Urinary bladder (tissue), 3 donors: ENCODE measurements at regions not wholly inside any gene's neighbourhood (a gene's known extent, or its start where the extent isn't known, plus 50 kb on each side); places are given as distances from the start of the nearest gene placed in this dataset.
"Not testable (repeated sequence)": the region's sequence is repeated elsewhere in the genome, so short reads cannot be mapped to it uniquely, and the experiment has no call there.

ENCODE experiments used
- DNase-seq: peaks from one replicate; pipeline ENCODE4 v3.0.0-alpha.2; 2015; ENCODE audit errors: extremely low spot score
- H3K27ac ChIP-seq: one replicate; pipeline ENCODE4 v1.5.1; 2013; ENCODE audit warnings: low read depth, mild to moderate bottlenecking, moderate library complexity
- H3K36me3 ChIP-seq: one replicate; pipeline ENCODE4 v1.6.1; 2013; ENCODE audit warnings: mild to moderate bottlenecking, moderate library complexity; ENCODE audit not compliant: insufficient read depth
- H3K4me1 ChIP-seq: one replicate; pipeline ENCODE4 v1.6.1; 2013; ENCODE audit warnings: mild to moderate bottlenecking, moderate library complexity; ENCODE audit not compliant: insufficient read depth
- H3K4me3 ChIP-seq: one replicate; pipeline ENCODE4 v1.5.1; 2013; ENCODE audit warnings: low read depth, low read length
- WGBS: extraction: QIAGEN DNeasy Blood & Tissue Kit; methylation state at CpG from one replicate; pipeline ENCODE4 v1.1.7; 2013; 5-methylcytosine and 5-hydroxymethylcytosine counted together
- donor health status: healthy with polysubstance abuse.
- donor health status: healthy.

GRCh38 chr2:192551760-192552159 is 357.0 kb upstream of the TMEFF2 start:
- 93% methylated on average over 3 of the region's 3 CpGs for WGBS
- H3K27ac ChIP-seq = no peak overlapping the region

GRCh38 chr2:192546565-192546964 is 351.8 kb upstream of the TMEFF2 start:
- H3K4me3 ChIP-seq = no peak overlapping the region
- WGBS = 78% methylated on average over 3 of the region's 3 CpGs
- no peaks in the 10 kb centered on the region for H3K36me3 ChIP-seq
- no peak overlapping the region for H3K27ac ChIP-seq
- no peaks in the 10 kb centered on the region for H3K4me1 ChIP-seq
- DNase-seq = no peak

More at GRCh38 chr2:192551760-192552159, 357.0 kb upstream of the TMEFF2 start:
- Histone ChIP-seq H3K4me1 (no peaks in the 10 kb centered on the region), H3K36me3 (no peaks in the 10 kb centered on the region), H3K4me3 (no peak overlapping the region)
- no peak for DNase-seq

GRCh38 chr2:192544371-192544955 is 349.7 kb upstream of the TMEFF2 start:
- 32% methylated on average over 4 of the region's 4 CpGs for WGBS
- no peaks in the 10 kb centered on the region for H3K4me1 ChIP-seq
- H3K27ac ChIP-seq = no peak overlapping the region
- H3K36me3 ChIP-seq = no peaks in the 10 kb centered on the region
- no peak for DNase-seq
- H3K4me3 ChIP-seq = no peak overlapping the region

- not testable (repeated sequence) for H3K4me3 ChIP-seq, H3K36me3 ChIP-seq, H3K27ac ChIP-seq, H3K4me1 ChIP-seq, DNase-seq
- WGBS = 75% methylated on average over 14 of the region's 14 CpGs
Observed at GRCh38 chr2:192542148-192543066, 347.7 kb upstream of the TMEFF2 start.

GRCh38 chr2:192539306-192539705 is 344.6 kb upstream of the TMEFF2 start:
- 65% methylated on average over 5 of the region's 5 CpGs for WGBS
- Histone ChIP-seq H3K4me1 (no peaks in the 10 kb centered on the region), H3K27ac (no peak overlapping the region), H3K36me3 (no peaks in the 10 kb centered on the region), H3K4me3 (no peak overlapping the region)
- no peak for DNase-seq

GRCh38 chr2:192536922-192537624 is 342.3 kb upstream of the TMEFF2 start:
- H3K27ac ChIP-seq = no peak overlapping the region
- no peak for DNase-seq
- H3K36me3 ChIP-seq = no peaks in the 10 kb centered on the region
- 43% methylated on average over 2 of the region's 2 CpGs for WGBS
- H3K4me3 ChIP-seq = no peak overlapping the region
- H3K4me1 ChIP-seq = no peaks in the 10 kb centered on the region

- H3K4me1 ChIP-seq = no peaks in the 10 kb centered on the region
- H3K36me3 ChIP-seq = no peaks in the 10 kb centered on the region
- H3K4me3 ChIP-seq = no peak overlapping the region
- WGBS = 19% methylated on average over 3 of the region's 3 CpGs
- no peak for DNase-seq
- no peak overlapping the region for H3K27ac ChIP-seq
Observed at GRCh38 chr2:192535956-192536921, 341.5 kb upstream of the TMEFF2 start.

GRCh38 chr2:192534072-192534471 is 339.3 kb upstream of the TMEFF2 start:
- DNase-seq = no peak
- Histone ChIP-seq H3K27ac (no peak overlapping the region), H3K4me3 (no peak overlapping the region), H3K4me1 (no peaks in the 10 kb centered on the region), H3K36me3 (no peaks in the 10 kb centered on the region)
- WGBS = 96% methylated on average over 3 of the region's 3 CpGs

- H3K4me1 ChIP-seq, DNase-seq, H3K4me3 ChIP-seq, H3K36me3 ChIP-seq, H3K27ac ChIP-seq: not testable (repeated sequence)
- WGBS = 90% methylated on average over 10 of the region's 10 CpGs
Observed at GRCh38 chr2:192524642-192525251, 330.0 kb upstream of the TMEFF2 start.

- H3K36me3 ChIP-seq = not testable (repeated sequence)
Observed at GRCh38 chr2:192524214-192524613, 329.5 kb upstream of the TMEFF2 start.

GRCh38 chr2:192515937-192516336 is 321.2 kb upstream of the TMEFF2 start:
- WGBS = 96% methylated on average over 3 of the region's 3 CpGs
- no peaks in the 10 kb centered on the region for H3K36me3 ChIP-seq
- no peak overlapping the region for H3K27ac ChIP-seq
- no peaks in the 10 kb centered on the region for H3K4me1 ChIP-seq
- H3K4me3 ChIP-seq = no peak overlapping the region
- DNase-seq = no peak

More at GRCh38 chr2:192524214-192524613, 329.5 kb upstream of the TMEFF2 start:
- not testable (repeated sequence) for DNase-seq, H3K4me1 ChIP-seq, H3K4me3 ChIP-seq, H3K27ac ChIP-seq
- 70% methylated on average over 3 of the region's 3 CpGs for WGBS

- no peak overlapping the region for H3K27ac ChIP-seq
- H3K36me3 ChIP-seq = no peaks in the 10 kb centered on the region
- H3K4me3 ChIP-seq = no peak overlapping the region
- H3K4me1 ChIP-seq = no peaks in the 10 kb centered on the region
- DNase-seq = no peak
- WGBS = 51% methylated on average over 4 of the region's 4 CpGs
Observed at GRCh38 chr2:192513575-192513974, 318.8 kb upstream of the TMEFF2 start.
